ENCODE measurements at regions not wholly inside any gene's neighbourhood (a gene's known extent, or its start where the extent isn't known, plus 50 kb on each side); places are given as distances from the start of the nearest gene placed in this dataset.
"Not testable (repeated sequence)": the region's sequence is repeated elsewhere in the genome, so short reads cannot be mapped to it uniquely, and the experiment has no call there.

- DNase-seq (ENCODE audit: low read depth in 2 of 2) = no peak
These were observed 156.1 kb upstream of the IVNS1ABP start for GRCh38 chr1:185473186-185473585.

- DNase-seq (ENCODE audit: low read depth in 2 of 2) = no peak
These were observed 151.6 kb upstream of the IVNS1ABP start for GRCh38 chr1:185468626-185469025.

GRCh38 chr1:185467122-185467521, 150.1 kb upstream of the IVNS1ABP start:
- DNase-seq (ENCODE audit: low read depth in 2 of 2) = no peak

GRCh38 chr1:185464777-185465176, 147.7 kb upstream of the IVNS1ABP start:
- DNase-seq (ENCODE audit: low read depth in 2 of 2) = no peak

DNA sequence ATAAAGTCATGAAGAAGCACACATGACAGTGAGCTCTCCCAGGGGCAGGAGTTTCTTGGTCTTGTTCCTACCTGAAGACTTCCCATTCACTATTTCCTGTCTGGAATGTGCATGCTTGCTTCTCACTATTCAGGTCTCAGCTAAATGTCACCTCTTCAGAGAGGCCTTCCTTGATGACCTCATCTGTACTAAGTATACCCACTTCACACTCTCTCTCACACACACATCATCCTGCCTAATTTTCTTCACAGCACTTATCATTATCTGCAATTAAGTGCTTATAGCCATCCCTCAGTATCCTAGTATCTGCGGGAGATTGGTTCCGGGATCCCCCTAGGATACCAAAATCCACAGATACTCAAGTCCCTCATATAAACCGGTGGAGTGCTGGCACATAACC, 146.4 kb upstream of the IVNS1ABP start:
- no peak for DNase-seq (ENCODE audit: low read depth in 2 of 2)

DNA sequence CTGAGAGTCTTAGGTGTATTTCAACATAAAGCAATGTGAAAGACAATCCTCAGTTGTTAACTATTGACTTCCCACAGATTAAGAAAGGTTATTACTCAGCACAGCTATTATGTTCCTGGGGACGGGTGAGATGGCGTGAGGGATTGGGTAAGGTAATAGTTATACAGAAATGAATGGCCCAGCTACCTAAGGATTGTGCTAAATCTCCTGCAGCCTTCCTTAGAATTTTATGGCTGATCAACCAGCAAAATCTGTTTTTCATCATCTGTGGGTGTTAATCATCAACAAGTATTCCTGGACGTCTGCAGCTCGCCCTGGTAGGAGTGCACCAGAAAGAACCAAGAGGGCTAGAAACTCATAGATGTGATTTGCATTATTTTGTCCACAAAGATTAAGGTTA, 146.0 kb upstream of the IVNS1ABP start:
- no peak for DNase-seq (ENCODE audit: low read depth in 2 of 2)

DNA sequence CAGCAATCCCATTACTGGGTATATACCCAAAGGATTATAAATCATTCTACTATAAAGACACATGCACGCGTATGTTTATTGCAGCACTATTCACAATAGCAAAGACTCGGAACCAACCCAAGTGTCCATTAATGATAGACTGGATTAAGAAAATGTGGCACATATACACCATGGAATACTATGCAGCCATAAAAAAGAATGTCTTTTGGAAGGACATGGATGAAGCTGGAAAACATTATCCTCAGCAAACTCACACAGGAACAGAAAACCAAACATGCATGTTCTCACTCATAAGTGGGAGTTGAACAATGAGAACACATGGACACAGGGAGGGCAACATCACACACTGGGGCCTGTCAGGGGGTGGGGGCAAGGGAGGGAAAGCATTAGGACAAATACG, 143.7 kb upstream of the IVNS1ABP start:
- not testable (repeated sequence) for DNase-seq (ENCODE audit: low read depth in 2 of 2)

DNA sequence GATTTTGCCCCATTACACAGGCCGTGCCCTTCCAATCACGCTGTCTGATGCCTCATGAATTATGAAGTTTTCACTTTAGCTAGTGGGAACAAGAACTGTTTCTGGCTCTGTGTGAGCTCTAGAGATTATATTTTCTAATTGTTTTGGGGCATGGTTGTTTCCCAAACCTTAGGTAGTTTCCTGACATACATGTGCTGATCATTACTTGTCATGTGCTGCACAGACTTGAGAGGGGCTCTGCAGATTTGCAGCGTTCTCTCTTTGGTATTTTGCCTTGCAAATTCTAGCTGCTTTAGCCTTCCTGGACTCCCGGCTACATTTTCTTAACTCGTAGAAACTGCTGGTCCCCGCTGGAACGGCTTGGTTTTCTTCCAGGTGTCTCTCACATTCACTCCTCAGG, 142.1 kb upstream of the IVNS1ABP start:
- no peak for DNase-seq (ENCODE audit: low read depth in 2 of 2)

DNA sequence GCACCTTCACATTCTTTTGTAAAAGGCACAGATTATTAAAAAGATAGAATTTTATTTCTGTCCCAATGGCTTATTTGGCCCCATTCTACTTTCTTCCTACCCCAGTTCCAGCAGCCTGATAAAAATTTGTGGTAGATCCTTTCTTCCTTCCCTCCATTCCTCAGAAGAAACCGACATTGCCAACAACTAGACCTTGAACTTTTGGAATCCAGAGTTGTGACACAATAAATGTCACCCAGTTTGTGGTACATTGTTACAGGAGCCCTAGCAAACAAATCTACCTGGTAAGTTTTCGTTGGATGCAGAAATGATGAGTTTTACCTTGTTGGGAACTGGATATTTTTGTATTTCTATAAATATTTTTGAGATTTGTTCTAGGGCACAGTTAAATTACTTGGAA, 141.6 kb upstream of the IVNS1ABP start:
- DNase-seq (ENCODE audit: low read depth in 2 of 2) = no peak

DNA sequence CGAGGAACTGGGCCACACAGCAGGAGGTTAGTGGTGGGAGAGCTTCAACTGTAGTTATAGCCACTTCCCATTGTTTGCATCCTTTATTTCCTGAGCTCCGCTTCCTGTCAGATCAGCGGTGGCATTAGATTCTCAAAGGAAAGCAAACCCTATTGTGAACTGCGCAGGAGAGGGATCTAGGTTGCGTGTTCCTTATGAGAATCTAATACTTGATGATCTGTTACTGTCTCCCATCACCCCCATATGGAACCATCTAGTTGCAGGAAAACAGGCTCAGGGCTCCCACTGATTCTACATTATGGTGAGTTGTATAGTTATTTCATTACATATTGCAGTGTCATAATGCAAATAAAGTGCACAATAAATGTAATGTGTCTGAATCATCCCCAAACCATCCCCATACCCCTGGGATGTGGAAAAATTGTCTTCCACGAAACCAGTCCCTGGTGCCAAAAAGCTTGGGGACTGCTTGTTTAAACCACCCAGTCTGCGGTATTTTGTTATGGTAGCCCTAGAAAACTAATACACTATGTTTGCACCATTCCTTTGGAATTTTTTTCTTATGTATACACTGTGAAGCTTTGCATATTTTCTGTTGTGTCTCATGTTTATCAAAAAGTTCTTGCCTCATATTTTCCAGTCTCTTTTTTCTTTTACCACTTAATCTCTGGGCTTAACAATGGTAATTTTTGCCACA, 136.6 kb upstream of the IVNS1ABP start:
- DNase-seq (ENCODE audit: low read depth in 2 of 2) = no peak

DNA sequence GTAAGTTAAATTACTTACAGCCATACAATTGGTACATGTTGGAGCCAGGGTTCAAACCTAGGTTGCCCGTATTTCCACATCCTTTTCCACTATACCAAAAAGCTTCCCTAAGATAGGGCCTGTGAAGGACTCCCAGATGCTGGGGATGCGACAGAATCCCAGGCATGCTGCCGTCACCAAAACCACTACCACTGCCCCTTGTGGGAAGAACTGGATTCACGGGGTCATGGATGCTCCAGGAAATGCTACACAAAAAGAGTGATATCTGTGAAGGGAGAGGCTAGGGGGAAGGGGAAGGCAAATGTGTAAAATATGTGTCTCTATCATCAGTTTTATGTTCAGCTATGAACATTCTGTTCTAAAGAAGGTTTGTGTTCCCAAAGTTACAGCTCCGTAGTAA, 133.9 kb upstream of the IVNS1ABP start:
- no peak for DNase-seq (ENCODE audit: low read depth in 2 of 2)

GRCh38 chr1:185450060-185450788, 133.2 kb upstream of the IVNS1ABP start:
- DNase-seq (ENCODE audit: low read depth in 2 of 2) = no peak

DNA sequence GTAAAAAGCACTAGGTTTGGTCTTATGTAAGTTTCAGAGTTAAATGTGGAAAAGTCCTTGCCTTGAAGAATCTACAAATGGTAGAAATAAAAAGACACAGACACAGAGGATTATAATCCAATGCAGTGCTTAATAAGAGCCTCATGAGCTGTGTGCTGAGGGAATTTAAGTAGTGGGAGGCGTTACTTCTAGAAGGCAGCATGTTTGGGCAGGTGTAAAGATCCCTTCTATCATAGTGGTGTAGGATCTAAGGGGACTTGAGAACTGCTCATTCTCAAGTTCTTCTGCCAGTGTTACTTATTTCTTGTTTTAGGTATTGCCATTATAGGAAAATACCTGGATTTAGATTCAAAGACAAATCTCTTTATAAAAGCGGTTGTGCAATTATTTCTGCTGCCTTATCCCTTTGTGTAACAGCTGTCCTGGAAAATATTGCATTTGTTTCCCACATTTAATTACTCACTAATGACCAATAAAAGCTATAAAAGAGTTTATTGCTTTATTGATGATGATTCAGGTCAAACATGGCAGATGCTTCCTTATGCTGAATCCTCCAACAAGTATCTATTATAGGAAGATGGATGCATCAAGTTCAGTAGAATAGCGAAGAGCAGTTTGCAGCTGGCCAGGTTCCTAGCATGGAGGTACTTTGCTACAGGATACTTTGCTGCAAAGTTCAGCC, 132.5 kb upstream of the IVNS1ABP start:
- no peak for DNase-seq (ENCODE audit: low read depth in 2 of 2)

DNA sequence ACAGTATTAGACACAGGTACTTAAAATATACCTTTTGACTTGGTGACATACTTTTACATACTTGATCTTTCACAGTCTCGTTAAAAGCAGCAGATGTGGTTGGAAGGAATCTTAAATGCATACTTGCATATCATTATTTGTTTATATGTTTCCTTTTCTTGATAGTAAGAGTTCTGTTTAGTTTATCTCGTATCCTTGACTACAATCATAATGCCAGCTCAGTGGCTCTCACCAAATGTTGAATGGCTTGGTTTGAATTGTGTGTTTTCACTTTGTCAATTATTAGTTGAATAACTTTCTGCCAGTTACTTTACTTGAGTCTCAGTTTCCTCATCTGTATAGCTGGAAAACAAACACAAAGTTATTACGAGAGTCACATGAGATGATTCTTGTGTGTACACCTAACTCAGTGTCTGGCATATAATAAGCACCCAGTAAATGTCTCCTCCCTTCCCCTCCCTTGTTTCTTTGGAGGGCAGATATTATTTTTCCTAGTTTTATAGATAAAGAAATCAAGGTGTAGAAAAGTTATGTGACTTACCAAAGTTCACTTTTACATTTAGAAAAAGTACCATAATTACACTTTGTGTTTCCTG, 131.6 kb upstream of the IVNS1ABP start:
- DNase-seq (ENCODE audit: low read depth in 2 of 2) = no peak

- no peak for DNase-seq (ENCODE audit: low read depth in 2 of 2)
These were observed 129.1 kb upstream of the IVNS1ABP start for GRCh38 chr1:185446131-185446530.

- DNase-seq (ENCODE audit: low read depth in 2 of 2) = no peak
These were observed 128.6 kb upstream of the IVNS1ABP start for GRCh38 chr1:185445594-185445993.

GRCh38 chr1:185444676-185445075, 127.6 kb upstream of the IVNS1ABP start:
- no peak for DNase-seq (ENCODE audit: low read depth in 2 of 2)

GRCh38 chr1:185442050-185442449, 125.0 kb upstream of the IVNS1ABP start:
- no peak for DNase-seq (ENCODE audit: low read depth in 2 of 2)

- DNase-seq (ENCODE audit: low read depth in 2 of 2) = no peak
These were observed 124.6 kb upstream of the IVNS1ABP start for GRCh38 chr1:185441605-185442004.

- no peak for DNase-seq (ENCODE audit: low read depth in 2 of 2)
These were observed 123.8 kb upstream of the IVNS1ABP start for GRCh38 chr1:185440877-185441276.

- DNase-seq (ENCODE audit: low read depth in 2 of 2) = no peak
These were observed 122.8 kb upstream of the IVNS1ABP start for GRCh38 chr1:185439727-185440415.

GRCh38 chr1:185438936-185439335, 121.9 kb upstream of the IVNS1ABP start:
- no peak for DNase-seq (ENCODE audit: low read depth in 2 of 2)

Data from activated CD4-positive, alpha-beta T cell treated with anti-CD3 and anti-CD28 coated beads for 24 hours (primary cell).